Body of pancreas (tissue), 4 donors: ENCODE measurements at regions not wholly inside any gene's neighbourhood (a gene's known extent, or its start where the extent isn't known, plus 50 kb on each side); places are given as distances from the start of the nearest gene placed in this dataset.

Experiments used
- CTCF ChIP-seq, 7 experiments: fragments of 450-650 bp in 4 of 7; fragments of 200-600 bp in 3 of 7; sonication (generic) in 3 of 7; IDR thresholded peaks; one replicate each; pipeline ENCODE4 v1.5.1; 2016 to 2019; ENCODE audit warnings: antibody characterized with exemption in 7 of 7
- POLR2A ChIP-seq, 3 donors: fragments of 450-650 bp; IDR thresholded peaks; one replicate each; pipeline ENCODE4 v1.6.1; 2016; ENCODE audit warnings: antibody characterized with exemption in 3 of 3, mild to moderate bottlenecking in 2 of 3

GRCh38 chr17:5662409-5663085, 78.2 kb upstream of the NLRP1 start:
- no peak for TF ChIP-seq CTCF (IDR thresholded peaks at IDR 0.05)
- no peak for TF ChIP-seq POLR2A (IDR thresholded peaks at IDR 0.05)
